Transverse colon (tissue), 4 donors: ENCODE measurements at regions not wholly inside any gene's neighbourhood (a gene's known extent, or its start where the extent isn't known, plus 50 kb on each side); places are given as distances from the start of the nearest gene placed in this dataset.
"Not testable (repeated sequence)": the region's sequence is repeated elsewhere in the genome, so short reads cannot be mapped to it uniquely, and the experiment has no call there.

Source experiments
- DNase-seq: peaks from one replicate; pipeline ENCODE4 v3.0.0-alpha.2; 2019
- H3K27ac ChIP-seq, 4 donors: fragments of 200-600 bp; sonication (generic); 2 replicates each; pipeline ENCODE4 v1.5.1; 2016 to 2018; ENCODE audit warnings: inconsistent platforms in 4 of 4
- H3K27me3 ChIP-seq: fragments of 200-600 bp; sonication (generic); 2 replicates; pipeline ENCODE4 v1.5.1; 2017; ENCODE audit warnings: inconsistent platforms
- H3K36me3 ChIP-seq, 4 donors: fragments of 200-600 bp; sonication (generic); 2 replicates each; pipeline ENCODE4 v1.5.1; 2017 to 2019; ENCODE audit warnings: inconsistent platforms in 4 of 4
- H3K4me1 ChIP-seq, 4 donors: fragments of 200-600 bp; sonication (generic); 2 replicates each; pipeline ENCODE4 v1.5.1; 2017 to 2020; ENCODE audit warnings: inconsistent platforms in 4 of 4
- H3K4me3 ChIP-seq, 4 donors: fragments of 200-600 bp; sonication (generic); 1 replicate in 1 of 4; 2 replicates in 3 of 4; pipeline versions ENCODE4 v1.5.1 to v1.6.1; 2017 to 2019; ENCODE audit warnings: inconsistent platforms in 4 of 4
- H3K9me3 ChIP-seq, 2 donors: fragments of 200-600 bp; sonication (generic); 2 replicates each; pipeline ENCODE4 v1.5.1; 2017 to 2019; ENCODE audit warnings: inconsistent platforms in 2 of 2
- CTCF ChIP-seq, 5 experiments: fragments of 200-600 bp in 3 of 5; fragments of 450-650 bp in 2 of 5; sonication (generic) in 3 of 5; IDR thresholded peaks; 1 replicate in 2 of 5; 2 replicates in 3 of 5; pipeline ENCODE4 v1.5.1; 2016 to 2017; ENCODE audit warnings: antibody characterized with exemption in 5 of 5, inconsistent platforms in 3 of 5, mild to moderate bottlenecking in 2 of 5, moderate library complexity in 1 of 5
- EP300 ChIP-seq: sonication (generic); formaldehyde crosslinking; IDR thresholded peaks from one replicate; pipeline ENCODE4 v1.6.1; 2017; ENCODE audit warnings: antibody characterized with exemption, low read depth
- POLR2AphosphoS5 ChIP-seq, 3 donors: sonication (generic); formaldehyde crosslinking; IDR thresholded peaks; one replicate each; pipeline ENCODE4 v1.6.1; 2016; ENCODE audit warnings: antibody characterized with exemption in 3 of 3
- WGBS, 2 donors: methylation state at CpG; one replicate each; pipeline ENCODE4 v1.1.5; 2018; ENCODE audit warnings: low coverage in 1 of 2; 5-methylcytosine and 5-hydroxymethylcytosine counted together
- in situ Hi-C, 4 donors: fragments of 200-750 bp; cut with MboI; loops; one replicate each; pipeline versions ENCODE4 v1.15.0 to v1.15.1; 2017; ENCODE audit warnings: low sequenced_read_pairs in 3 of 4, low pct_ligation_motif_present in 1 of 4, low pct_unique_long_range_greater_than_20kb in 1 of 4
- intact Hi-C: fragments of 100-400 bp; cut with DNase I; formaldehyde crosslinking; loops from one replicate; pipeline ENCODE4 v1.15.1; 2023; ENCODE audit warnings: low total_unique reads

GRCh38 chr3:90182291-90182976 is 1075.0 kb downstream of the EPHA3 start:
- not testable (repeated sequence) for H3K27ac ChIP-seq, H3K36me3 ChIP-seq, H3K4me1 ChIP-seq, H3K9me3 ChIP-seq, DNase-seq, H3K27me3 ChIP-seq
- 21 to 30% methylated on average over 7 to 19 of the region's 19 CpGs for WGBS, 2 donors
- intact Hi-C loops (loop anchor here (5.0 kb wide), 1 partner anchor 1975 kb away; no protein-coding TSS in a partner anchor), in situ Hi-C loops (loop anchor here in 3 of 4 donors (25.0 kb wide), 1 partner anchor 1970 kb away; no protein-coding TSS in a partner anchor)
- peak in 4 of 5 experiments; percentile 21 to 45 (median 36) for TF ChIP-seq CTCF (IDR thresholded peaks at IDR 0.05)
- peak overlapping the region in 1 of 4 donors; percentile 39 for H3K4me3 ChIP-seq

- in situ Hi-C loops, result loop anchor here in 3 of 4 donors (25.0 kb wide), 1 partner anchor 1973 kb away; no protein-coding TSS in a partner anchor
- DNase-seq, result no peak
- Histone ChIP-seq H3K9me3 (no peaks in the 10 kb centered on the region), H3K27me3 (no peaks in the 10 kb centered on the region), H3K4me1 (no peaks in the 10 kb centered on the region), H3K36me3 (no peaks in the 10 kb centered on the region), H3K27ac (no peak overlapping the region), H3K4me3 (no peak overlapping the region)
- WGBS, 2 donors, result 78 to 95% methylated on average over 4 of the region's 4 CpGs
- intact Hi-C loops, result loop anchor here (5.0 kb wide), 1 partner anchor 1978 kb away; no protein-coding TSS in a partner anchor
- TF ChIP-seq POLR2AphosphoS5 (IDR thresholded peaks at IDR 0.05) (no peak), EP300 (no peak)
Observed at GRCh38 chr3:90184861-90185260, 1077.4 kb downstream of the EPHA3 start.

- WGBS, 2 donors, result 90% methylated on average over 4 of the region's 4 CpGs; no CpG with 5 or more reads in 1 of the 2 donors
- H3K27ac ChIP-seq, H3K36me3 ChIP-seq, H3K27me3 ChIP-seq, DNase-seq, H3K9me3 ChIP-seq, intact Hi-C loops, H3K4me1 ChIP-seq, H3K4me3 ChIP-seq: not testable (repeated sequence)
- in situ Hi-C loops, result loop anchor here in 3 of 4 donors (25.0 kb wide), 1 partner anchor 1985 kb away; no protein-coding TSS in a partner anchor
Observed at GRCh38 chr3:90197383-90197782, 1090.0 kb downstream of the EPHA3 start.

- H3K4me3 ChIP-seq, H3K36me3 ChIP-seq, in situ Hi-C loops, DNase-seq, H3K9me3 ChIP-seq, H3K4me1 ChIP-seq, H3K27me3 ChIP-seq, intact Hi-C loops, H3K27ac ChIP-seq: not testable (repeated sequence)
- 41 to 45% methylated on average over 2 of the region's 2 CpGs for WGBS, 2 donors
Observed at GRCh38 chr3:90202931-90203330, 1095.5 kb downstream of the EPHA3 start.

GRCh38 chr3:90206482-90206881 is 1099.1 kb downstream of the EPHA3 start:
- H3K27me3 ChIP-seq, H3K4me1 ChIP-seq, DNase-seq, H3K9me3 ChIP-seq, H3K36me3 ChIP-seq, H3K27ac ChIP-seq, intact Hi-C loops, H3K4me3 ChIP-seq, in situ Hi-C loops: not testable (repeated sequence)
- 39 to 51% methylated on average over 2 of the region's 2 CpGs for WGBS, 2 donors

- in situ Hi-C loops, H3K27me3 ChIP-seq, H3K27ac ChIP-seq, DNase-seq, H3K4me3 ChIP-seq, H3K36me3 ChIP-seq, H3K9me3 ChIP-seq, H3K4me1 ChIP-seq, intact Hi-C loops: not testable (repeated sequence)
- WGBS, 2 donors, result 80 to 89% methylated on average over 5 of the region's 5 CpGs
Observed at GRCh38 chr3:90207353-90208097, 1100.1 kb downstream of the EPHA3 start.
